ENCODE measurements at regions not wholly inside any gene's neighbourhood (a gene's known extent, or its start where the extent isn't known, plus 50 kb on each side); places are given as distances from the start of the nearest gene placed in this dataset.

- Histone ChIP-seq H3K27ac (ENCODE audit: low read depth, low read length) (no peak overlapping the region), H3K4me1 (ENCODE audit: control insufficient read depth in 5 of 5, insufficient read depth in 5 of 5, low read length in 5 of 5) (no peaks in the 10 kb centered on the region), H3K9ac (ENCODE audit: low read length in 5 of 5) (no peak overlapping the region), H3K9me3 (ENCODE audit: control insufficient read depth in 5 of 5, low read length in 5 of 5) (no peaks in the 10 kb centered on the region), H3K27me3 (ENCODE audit: control insufficient read depth in 5 of 5, insufficient read depth in 4 of 5, low read length in 5 of 5) (no peaks in the 10 kb centered on the region), H3K4me3 (ENCODE audit: low read depth in 1 of 5, low read length in 5 of 5) (no peak overlapping the region), H3K36me3 (ENCODE audit: control insufficient read depth in 5 of 5, insufficient read depth in 5 of 5, low read length in 5 of 5) (no peaks in the 10 kb centered on the region)
These were observed 124.3 kb upstream of the ESRRG start for GRCh38 chr1:216847397-216848036.

GRCh38 chr1:216846339-216846738, 123.1 kb upstream of the ESRRG start:
- Histone ChIP-seq H3K36me3 (ENCODE audit: control insufficient read depth in 5 of 5, insufficient read depth in 5 of 5, low read length in 5 of 5) (no peaks in the 10 kb centered on the region), H3K27ac (ENCODE audit: low read depth, low read length) (no peak overlapping the region), H3K4me1 (ENCODE audit: control insufficient read depth in 5 of 5, insufficient read depth in 5 of 5, low read length in 5 of 5) (no peaks in the 10 kb centered on the region), H3K9ac (ENCODE audit: low read length in 5 of 5) (no peak overlapping the region), H3K4me3 (ENCODE audit: low read depth in 1 of 5, low read length in 5 of 5) (no peak overlapping the region), H3K27me3 (ENCODE audit: control insufficient read depth in 5 of 5, insufficient read depth in 4 of 5, low read length in 5 of 5) (no peaks in the 10 kb centered on the region), H3K9me3 (ENCODE audit: control insufficient read depth in 5 of 5, low read length in 5 of 5) (no peaks in the 10 kb centered on the region)

DNA sequence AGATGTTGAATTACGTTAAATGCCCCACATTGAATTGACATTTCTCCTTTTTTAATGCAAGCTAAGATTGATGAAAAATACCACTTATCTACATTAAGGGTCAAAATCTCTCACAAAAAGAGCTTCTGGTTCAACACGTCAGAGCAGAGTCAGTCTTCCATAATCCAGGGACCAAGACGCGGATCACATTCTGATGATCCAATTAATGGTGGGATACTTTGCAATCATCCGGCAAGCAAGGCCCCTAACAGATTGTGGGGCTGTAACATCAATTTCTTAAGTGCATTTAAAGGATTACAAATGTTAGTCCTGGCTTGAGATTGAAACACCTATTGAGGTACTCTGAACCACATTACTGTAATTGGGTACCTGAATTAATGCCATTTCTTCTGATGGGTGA, 120.2 kb upstream of the ESRRG start:
- Histone ChIP-seq H3K9me3 (ENCODE audit: control insufficient read depth in 5 of 5, low read length in 5 of 5) (no peaks in the 10 kb centered on the region), H3K4me1 (ENCODE audit: control insufficient read depth in 5 of 5, insufficient read depth in 5 of 5, low read length in 5 of 5) (no peaks in the 10 kb centered on the region), H3K27me3 (ENCODE audit: control insufficient read depth in 5 of 5, insufficient read depth in 4 of 5, low read length in 5 of 5) (no peaks in the 10 kb centered on the region), H3K36me3 (ENCODE audit: control insufficient read depth in 5 of 5, insufficient read depth in 5 of 5, low read length in 5 of 5) (no peaks in the 10 kb centered on the region), H3K4me3 (ENCODE audit: low read depth in 1 of 5, low read length in 5 of 5) (no peak overlapping the region), H3K27ac (ENCODE audit: low read depth, low read length) (no peak overlapping the region), H3K9ac (ENCODE audit: low read length in 5 of 5) (no peak overlapping the region)

- Histone ChIP-seq H3K9me3 (ENCODE audit: control insufficient read depth in 5 of 5, low read length in 5 of 5) (no peaks in the 10 kb centered on the region), H3K9ac (ENCODE audit: low read length in 5 of 5) (no peak overlapping the region), H3K36me3 (ENCODE audit: control insufficient read depth in 5 of 5, insufficient read depth in 5 of 5, low read length in 5 of 5) (no peaks in the 10 kb centered on the region), H3K27ac (ENCODE audit: low read depth, low read length) (no peak overlapping the region), H3K4me1 (ENCODE audit: control insufficient read depth in 5 of 5, insufficient read depth in 5 of 5, low read length in 5 of 5) (no peaks in the 10 kb centered on the region), H3K27me3 (ENCODE audit: control insufficient read depth in 5 of 5, insufficient read depth in 4 of 5, low read length in 5 of 5) (no peaks in the 10 kb centered on the region), H3K4me3 (ENCODE audit: low read depth in 1 of 5, low read length in 5 of 5) (no peak overlapping the region)
These were observed 117.9 kb upstream of the ESRRG start for GRCh38 chr1:216841165-216841564.

GRCh38 chr1:216836316-216836715, 113.1 kb upstream of the ESRRG start:
- Histone ChIP-seq H3K36me3 (ENCODE audit: control insufficient read depth in 5 of 5, insufficient read depth in 5 of 5, low read length in 5 of 5) (no peaks in the 10 kb centered on the region), H3K4me1 (ENCODE audit: control insufficient read depth in 5 of 5, insufficient read depth in 5 of 5, low read length in 5 of 5) (no peaks in the 10 kb centered on the region), H3K9me3 (ENCODE audit: control insufficient read depth in 5 of 5, low read length in 5 of 5) (no peaks in the 10 kb centered on the region), H3K27ac (ENCODE audit: low read depth, low read length) (no peak overlapping the region), H3K27me3 (ENCODE audit: control insufficient read depth in 5 of 5, insufficient read depth in 4 of 5, low read length in 5 of 5) (no peaks in the 10 kb centered on the region), H3K4me3 (ENCODE audit: low read depth in 1 of 5, low read length in 5 of 5) (no peak overlapping the region), H3K9ac (ENCODE audit: low read length in 5 of 5) (no peak overlapping the region)

GRCh38 chr1:216833509-216833908, 110.3 kb upstream of the ESRRG start:
- H3K9me3 ChIP-seq (ENCODE audit: control insufficient read depth in 5 of 5, low read length in 5 of 5): no peaks in the 10 kb centered on the region
- H3K27me3 ChIP-seq (ENCODE audit: control insufficient read depth in 5 of 5, insufficient read depth in 4 of 5, low read length in 5 of 5): no peaks in the 10 kb centered on the region
- no peaks in the 10 kb centered on the region for H3K36me3 ChIP-seq (ENCODE audit: control insufficient read depth in 5 of 5, insufficient read depth in 5 of 5, low read length in 5 of 5)
- H3K9ac ChIP-seq (ENCODE audit: low read length in 5 of 5): no peak overlapping the region
- H3K27ac ChIP-seq (ENCODE audit: low read depth, low read length): no peak overlapping the region
- no peaks in the 10 kb centered on the region for H3K4me1 ChIP-seq (ENCODE audit: control insufficient read depth in 5 of 5, insufficient read depth in 5 of 5, low read length in 5 of 5)
- no peak overlapping the region for H3K4me3 ChIP-seq (ENCODE audit: low read depth in 1 of 5, low read length in 5 of 5)

DNA sequence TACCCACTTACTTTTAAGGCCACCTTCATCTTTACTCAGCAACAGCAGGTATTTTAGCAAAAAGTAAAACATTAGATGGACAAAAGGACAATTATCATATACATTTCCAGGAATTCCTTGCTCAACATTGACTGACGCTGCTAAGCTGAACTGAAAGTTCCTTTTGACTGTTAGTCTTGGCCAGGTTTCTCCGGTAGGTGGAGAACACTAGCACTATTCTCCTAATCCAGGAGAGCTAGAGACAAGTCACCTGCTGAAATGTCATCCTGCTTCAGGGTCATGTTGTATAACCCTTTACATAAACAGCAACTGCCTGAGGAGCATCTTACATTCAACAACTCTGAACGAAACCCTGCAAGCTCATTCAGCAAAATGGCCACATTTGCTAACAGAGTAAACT, 109.0 kb upstream of the ESRRG start:
- Histone ChIP-seq H3K9ac (ENCODE audit: low read length in 5 of 5) (no peak overlapping the region), H3K4me3 (ENCODE audit: low read depth in 1 of 5, low read length in 5 of 5) (no peak overlapping the region), H3K27ac (ENCODE audit: low read depth, low read length) (no peak overlapping the region), H3K27me3 (ENCODE audit: control insufficient read depth in 5 of 5, insufficient read depth in 4 of 5, low read length in 5 of 5) (no peaks in the 10 kb centered on the region), H3K4me1 (ENCODE audit: control insufficient read depth in 5 of 5, insufficient read depth in 5 of 5, low read length in 5 of 5) (no peaks in the 10 kb centered on the region), H3K9me3 (ENCODE audit: control insufficient read depth in 5 of 5, low read length in 5 of 5) (no peaks in the 10 kb centered on the region), H3K36me3 (ENCODE audit: control insufficient read depth in 5 of 5, insufficient read depth in 5 of 5, low read length in 5 of 5) (no peaks in the 10 kb centered on the region)

GRCh38 chr1:216830424-216831210, 107.4 kb upstream of the ESRRG start:
- H3K27ac ChIP-seq (ENCODE audit: low read depth, low read length): no peak overlapping the region
- no peaks in the 10 kb centered on the region for H3K4me1 ChIP-seq (ENCODE audit: control insufficient read depth in 5 of 5, insufficient read depth in 5 of 5, low read length in 5 of 5)
- H3K9me3 ChIP-seq (ENCODE audit: control insufficient read depth in 5 of 5, low read length in 5 of 5): no peaks in the 10 kb centered on the region
- H3K36me3 ChIP-seq (ENCODE audit: control insufficient read depth in 5 of 5, insufficient read depth in 5 of 5, low read length in 5 of 5): no peaks in the 10 kb centered on the region
- H3K9ac ChIP-seq (ENCODE audit: low read length in 5 of 5): no peak overlapping the region
- H3K4me3 ChIP-seq (ENCODE audit: low read depth in 1 of 5, low read length in 5 of 5): no peak overlapping the region
- no peaks in the 10 kb centered on the region for H3K27me3 ChIP-seq (ENCODE audit: control insufficient read depth in 5 of 5, insufficient read depth in 4 of 5, low read length in 5 of 5)

GRCh38 chr1:216827251-216827650, 104.0 kb upstream of the ESRRG start:
- H3K27me3 ChIP-seq (ENCODE audit: control insufficient read depth in 5 of 5, insufficient read depth in 4 of 5, low read length in 5 of 5): no peaks in the 10 kb centered on the region
- no peaks in the 10 kb centered on the region for H3K9me3 ChIP-seq (ENCODE audit: control insufficient read depth in 5 of 5, low read length in 5 of 5)
- no peaks in the 10 kb centered on the region for H3K4me1 ChIP-seq (ENCODE audit: control insufficient read depth in 5 of 5, insufficient read depth in 5 of 5, low read length in 5 of 5)
- no peaks in the 10 kb centered on the region for H3K36me3 ChIP-seq (ENCODE audit: control insufficient read depth in 5 of 5, insufficient read depth in 5 of 5, low read length in 5 of 5)
- no peak overlapping the region for H3K4me3 ChIP-seq (ENCODE audit: low read depth in 1 of 5, low read length in 5 of 5)
- no peak overlapping the region for H3K9ac ChIP-seq (ENCODE audit: low read length in 5 of 5)
- H3K27ac ChIP-seq (ENCODE audit: low read depth, low read length): no peak overlapping the region

- no peak overlapping the region for H3K27ac ChIP-seq (ENCODE audit: low read depth, low read length)
- no peak overlapping the region for H3K4me3 ChIP-seq (ENCODE audit: low read depth in 1 of 5, low read length in 5 of 5)
- no peaks in the 10 kb centered on the region for H3K9me3 ChIP-seq (ENCODE audit: control insufficient read depth in 5 of 5, low read length in 5 of 5)
- H3K9ac ChIP-seq (ENCODE audit: low read length in 5 of 5): no peak overlapping the region
- no peaks in the 10 kb centered on the region for H3K4me1 ChIP-seq (ENCODE audit: control insufficient read depth in 5 of 5, insufficient read depth in 5 of 5, low read length in 5 of 5)
- H3K36me3 ChIP-seq (ENCODE audit: control insufficient read depth in 5 of 5, insufficient read depth in 5 of 5, low read length in 5 of 5): no peaks in the 10 kb centered on the region
- H3K27me3 ChIP-seq (ENCODE audit: control insufficient read depth in 5 of 5, insufficient read depth in 4 of 5, low read length in 5 of 5): no peaks in the 10 kb centered on the region
These were observed 103.4 kb upstream of the ESRRG start for GRCh38 chr1:216826646-216827045.
